Gastrocnemius medialis (tissue), 4 donors: ENCODE measurements at regions not wholly inside any gene's neighbourhood (a gene's known extent, or its start where the extent isn't known, plus 50 kb on each side); places are given as distances from the start of the nearest gene placed in this dataset.

Experiments
- POLR2A ChIP-seq, 2 donors: fragments of 450-650 bp; IDR thresholded peaks; one replicate each; pipeline ENCODE4 v1.6.1; 2017; ENCODE audit warnings: antibody characterized with exemption in 2 of 2, mild to moderate bottlenecking in 2 of 2, moderate library complexity in 2 of 2
- TF ChIP-seq, protein P1 (sequence below), 5 experiments: fragments of 450-650 bp in 3 of 5; fragments of 200-600 bp in 2 of 5; sonication (generic) in 2 of 5; IDR thresholded peaks in 4 of 5; conservative IDR thresholded peaks in 1 of 5; 1 replicate in 4 of 5; 2 replicates in 1 of 5; pipeline ENCODE4 v1.5.1; 2016 to 2019; ENCODE audit warnings: antibody characterized with exemption in 5 of 5, mild to moderate bottlenecking in 3 of 5, moderate library complexity in 3 of 5

DNA sequence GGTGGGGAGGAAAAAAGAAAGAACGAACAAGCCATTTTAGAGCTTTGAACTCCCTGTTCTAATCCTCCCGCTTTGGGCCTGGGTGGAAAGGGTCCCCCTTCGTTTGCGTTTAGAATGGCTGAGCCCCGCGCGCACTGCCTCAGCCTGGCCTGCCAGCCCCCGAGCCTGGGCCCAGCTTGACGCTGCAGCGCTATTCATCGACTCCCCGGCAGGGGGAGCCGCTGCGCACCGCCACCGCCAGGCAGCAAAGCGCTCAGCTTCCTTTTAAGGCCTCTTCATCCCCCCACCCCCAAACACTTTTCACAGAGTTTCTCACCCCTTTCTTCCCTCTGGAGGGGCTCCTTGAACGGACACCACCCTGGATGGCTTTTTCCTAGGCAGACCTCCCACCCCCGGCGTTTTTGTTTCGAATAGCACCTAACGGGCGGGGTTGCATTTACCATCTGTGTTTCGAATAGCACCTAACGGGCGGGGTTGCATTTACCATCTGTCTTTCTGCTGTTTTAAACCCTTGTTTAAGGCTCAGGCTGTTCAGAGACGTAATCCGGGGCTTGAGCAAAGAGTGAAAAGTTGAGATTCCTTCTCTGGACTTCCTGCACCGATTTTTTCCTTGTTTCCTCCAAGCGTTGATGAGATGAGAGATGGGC, 56.4 kb upstream of the PIWIL1 start:
- TF ChIP-seq, protein P1, sequence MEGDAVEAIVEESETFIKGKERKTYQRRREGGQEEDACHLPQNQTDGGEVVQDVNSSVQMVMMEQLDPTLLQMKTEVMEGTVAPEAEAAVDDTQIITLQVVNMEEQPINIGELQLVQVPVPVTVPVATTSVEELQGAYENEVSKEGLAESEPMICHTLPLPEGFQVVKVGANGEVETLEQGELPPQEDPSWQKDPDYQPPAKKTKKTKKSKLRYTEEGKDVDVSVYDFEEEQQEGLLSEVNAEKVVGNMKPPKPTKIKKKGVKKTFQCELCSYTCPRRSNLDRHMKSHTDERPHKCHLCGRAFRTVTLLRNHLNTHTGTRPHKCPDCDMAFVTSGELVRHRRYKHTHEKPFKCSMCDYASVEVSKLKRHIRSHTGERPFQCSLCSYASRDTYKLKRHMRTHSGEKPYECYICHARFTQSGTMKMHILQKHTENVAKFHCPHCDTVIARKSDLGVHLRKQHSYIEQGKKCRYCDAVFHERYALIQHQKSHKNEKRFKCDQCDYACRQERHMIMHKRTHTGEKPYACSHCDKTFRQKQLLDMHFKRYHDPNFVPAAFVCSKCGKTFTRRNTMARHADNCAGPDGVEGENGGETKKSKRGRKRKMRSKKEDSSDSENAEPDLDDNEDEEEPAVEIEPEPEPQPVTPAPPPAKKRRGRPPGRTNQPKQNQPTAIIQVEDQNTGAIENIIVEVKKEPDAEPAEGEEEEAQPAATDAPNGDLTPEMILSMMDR (IDR thresholded peaks at IDR 0.05 in 4 of 5, conservative IDR thresholded peaks at IDR 0.05 in 1 of 5), result peak in 4 of 5 experiments; percentile 23 to 56 (median 43)
- TF ChIP-seq POLR2A (IDR thresholded peaks at IDR 0.05), result no peak
